Activated CD4-positive, alpha-beta memory T cell treated with anti-CD3 and anti-CD28 coated beads, Interleukin-2, amount 10 ng/mL, durations not matched to agents 7 days and 5 days (primary cell): ENCODE measurements at regions not wholly inside any gene's neighbourhood (a gene's known extent, or its start where the extent isn't known, plus 50 kb on each side); places are given as distances from the start of the nearest gene placed in this dataset.

Experiments
- CTCF ChIA-PET: fragments of 350-600 bp; sonication (Branson Sonifier 250); formaldehyde crosslinking; loops from one replicate; lab custom pipeline; 2021; ENCODE audit warnings: antibody characterized with exemption, inconsistent platforms; lab: Charles Lee
- POLR2A ChIA-PET: fragments of 350-600 bp; sonication (Branson Sonifier 250); formaldehyde crosslinking; loops from one replicate; lab custom pipeline; 2021; ENCODE audit warnings: antibody characterized with exemption; lab: Charles Lee
- DNase-seq: peaks from one replicate; pipeline ENCODE4 v3.0.0-alpha.2; 2020
- H3K27ac Mint-ChIP-seq: one replicate; pipeline ENCODE4 v1.8.0; 2021; ENCODE audit warnings: mild to moderate bottlenecking, mixed read lengths
- H3K27me3 Mint-ChIP-seq: one replicate; pipeline ENCODE4 v1.8.0; 2021; ENCODE audit warnings: mixed read lengths
- H3K36me3 Mint-ChIP-seq: one replicate; pipeline ENCODE4 v1.8.0; 2021; ENCODE audit warnings: low read depth, mixed read lengths
- H3K4me1 Mint-ChIP-seq: one replicate; pipeline ENCODE4 v1.8.0; 2021; ENCODE audit warnings: mixed read lengths
- H3K4me3 Mint-ChIP-seq: one replicate; pipeline ENCODE4 v1.8.0; 2021; ENCODE audit warnings: mild to moderate bottlenecking, mixed read lengths
- H3K9me3 Mint-ChIP-seq: one replicate; pipeline ENCODE4 v1.8.0; 2021; ENCODE audit warnings: mixed read lengths

DNA sequence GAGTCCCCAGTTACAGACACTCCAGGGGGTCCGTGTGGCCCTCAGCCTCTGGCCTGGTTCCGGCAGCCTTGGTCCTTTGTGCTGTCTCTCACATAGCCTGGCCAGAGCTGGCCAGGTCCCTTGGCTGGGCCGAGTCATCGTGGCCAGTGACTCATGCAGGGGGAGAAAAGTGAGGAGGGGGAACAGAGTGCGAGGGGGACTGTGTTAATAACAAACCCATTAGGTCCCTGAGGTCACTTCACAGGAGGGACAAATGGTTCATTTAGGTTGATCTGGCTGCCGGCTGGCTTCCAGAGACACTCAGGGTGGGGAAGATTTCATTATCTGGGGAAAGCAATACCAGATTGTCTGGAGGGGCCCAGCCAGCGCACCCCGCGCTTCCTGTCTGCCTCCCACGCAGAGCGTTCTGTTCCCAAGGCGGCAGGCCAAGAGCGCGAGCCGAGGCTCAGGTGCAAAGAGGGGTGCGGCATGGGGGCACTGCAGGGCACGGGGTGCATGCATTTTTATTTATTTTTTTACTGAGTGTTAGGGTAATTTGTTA is 223.1 kb downstream of the SEC14L1 start:
- Mint-ChIP-seq H3K36me3 (no peaks in the 10 kb centered on the region), H3K9me3 (no peaks in the 10 kb centered on the region), H3K4me3 (no peak overlapping the region), H3K4me1 (peaks cover 36% of the 10 kb centered on the region), H3K27me3 (peaks cover 20% of the 10 kb centered on the region), H3K27ac (no peak overlapping the region)
- no peak for DNase-seq
- ChIA-PET CTCF (no interaction called here), POLR2A (interaction anchor here (1.6 kb wide), 1 partner anchor 27 kb away, joined by 6 read pairs; no protein-coding TSS in a partner anchor)

DNA sequence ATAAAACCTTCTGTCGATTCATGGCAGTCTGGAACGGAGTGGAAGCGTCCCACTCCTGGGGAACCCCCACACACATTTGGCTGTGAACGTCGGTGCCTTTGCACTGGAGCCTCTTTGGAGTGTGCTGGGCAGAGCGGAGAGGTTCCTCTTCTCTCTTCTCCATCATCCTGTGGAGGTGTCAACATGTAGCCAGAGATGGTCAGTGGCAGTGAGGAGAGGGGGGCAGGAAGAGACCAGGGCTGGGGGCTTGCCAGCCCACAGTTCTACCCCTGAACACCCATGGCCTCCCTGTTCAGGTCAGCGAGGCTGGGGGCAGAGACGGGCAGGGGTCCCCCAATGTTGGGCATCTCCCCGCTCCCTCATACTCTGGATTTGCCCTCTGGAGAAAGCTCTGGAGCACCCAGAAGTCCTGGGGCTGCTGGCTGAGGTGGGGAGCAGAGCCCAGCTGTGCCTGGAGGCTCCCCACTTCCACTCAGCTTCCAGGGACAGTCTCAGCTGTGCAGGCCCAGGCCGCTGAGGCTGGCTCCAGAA is 223.7 kb downstream of the SEC14L1 start:
- H3K4me3 Mint-ChIP-seq: no peak overlapping the region
- H3K27me3 Mint-ChIP-seq: peaks cover 20% of the 10 kb centered on the region
- no peaks in the 10 kb centered on the region for H3K9me3 Mint-ChIP-seq
- H3K4me1 Mint-ChIP-seq: peaks cover 36% of the 10 kb centered on the region
- DNase-seq: no peak
- POLR2A ChIA-PET: no interaction called here
- H3K27ac Mint-ChIP-seq: no peak overlapping the region
- H3K36me3 Mint-ChIP-seq: no peaks in the 10 kb centered on the region
- CTCF ChIA-PET: no interaction called here

DNA sequence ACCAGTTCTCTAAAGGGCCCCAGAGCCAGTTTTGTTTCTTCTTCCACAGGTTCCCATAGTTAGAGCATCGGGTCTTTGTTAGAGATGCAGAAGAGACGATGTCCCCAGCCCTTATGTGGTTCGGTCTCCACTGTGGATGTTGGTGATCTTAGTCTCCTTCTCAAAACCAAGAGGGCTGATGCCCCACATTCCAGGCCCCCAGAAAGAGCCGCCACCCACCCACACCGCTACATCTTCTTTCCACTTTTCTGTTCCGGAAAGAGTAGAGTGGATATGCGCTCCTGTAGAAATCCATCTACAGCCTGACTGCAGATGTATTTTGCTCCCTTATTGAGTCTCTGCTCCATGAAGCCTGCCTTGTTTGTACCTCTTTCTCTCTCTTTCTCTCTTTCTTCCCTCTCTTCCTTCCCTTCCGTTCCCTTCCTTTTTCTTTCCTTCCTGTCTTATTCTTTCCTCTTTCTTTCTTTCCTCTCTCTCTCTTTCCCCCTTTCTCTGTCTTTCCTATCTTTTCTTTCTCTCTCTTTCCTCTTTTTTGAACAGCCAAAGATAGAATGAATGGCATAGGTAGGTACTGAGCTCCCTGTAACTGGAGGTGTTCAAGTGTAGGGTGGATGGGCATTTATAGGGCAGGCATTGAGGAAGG is 224.3 kb downstream of the SEC14L1 start:
- ChIA-PET POLR2A (no interaction called here), CTCF (no interaction called here)
- H3K27me3 Mint-ChIP-seq: peaks cover 20% of the 10 kb centered on the region
- H3K27ac Mint-ChIP-seq: no peak overlapping the region
- H3K4me3 Mint-ChIP-seq: no peak overlapping the region
- no peaks in the 10 kb centered on the region for H3K36me3 Mint-ChIP-seq
- peaks cover 36% of the 10 kb centered on the region for H3K4me1 Mint-ChIP-seq
- DNase-seq: no peak
- no peaks in the 10 kb centered on the region for H3K9me3 Mint-ChIP-seq

DNA sequence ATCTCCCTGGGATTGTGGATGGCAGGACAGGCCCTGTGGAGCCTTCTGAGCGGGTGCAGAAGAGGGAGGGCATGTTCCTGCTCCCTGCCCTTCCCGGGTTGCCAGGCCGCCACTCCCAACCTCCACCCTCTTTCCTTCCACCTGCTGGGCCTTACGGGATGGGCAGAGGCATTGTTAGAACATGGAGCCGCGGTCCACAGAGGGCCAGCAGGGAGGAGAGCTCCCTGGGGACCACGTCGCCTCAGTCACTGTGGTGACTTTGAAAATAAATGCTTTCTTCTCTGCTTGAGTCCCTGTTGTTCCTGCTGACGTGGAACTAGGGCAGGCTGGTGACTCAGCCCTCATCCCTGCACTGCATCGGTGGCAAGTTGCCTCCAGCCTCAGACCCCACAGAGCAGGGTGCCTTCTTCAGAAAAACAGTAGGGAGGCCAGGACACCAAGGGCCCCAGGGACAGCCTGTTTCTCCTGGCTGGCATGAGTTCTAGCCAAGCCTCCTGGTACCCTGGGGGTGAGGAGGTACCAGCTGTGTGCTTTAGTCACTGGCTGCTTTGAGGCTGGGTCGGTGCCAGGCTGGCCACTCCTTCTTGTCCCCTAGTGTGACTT is 224.9 kb downstream of the SEC14L1 start:
- peaks cover 20% of the 10 kb centered on the region for H3K27me3 Mint-ChIP-seq
- H3K4me3 Mint-ChIP-seq: no peak overlapping the region
- no peak overlapping the region for H3K27ac Mint-ChIP-seq
- no peaks in the 10 kb centered on the region for H3K9me3 Mint-ChIP-seq
- POLR2A ChIA-PET: interaction anchor here (2.7 kb wide), 1 partner anchor 8 kb away, joined by 9 read pairs; no protein-coding TSS in a partner anchor
- DNase-seq: no peak
- CTCF ChIA-PET: interaction anchor here (1.0 kb wide), 1 partner anchor 35 kb away, joined by 5 read pairs; no protein-coding TSS in a partner anchor
- H3K4me1 Mint-ChIP-seq: peaks cover 41% of the 10 kb centered on the region
- no peaks in the 10 kb centered on the region for H3K36me3 Mint-ChIP-seq

DNA sequence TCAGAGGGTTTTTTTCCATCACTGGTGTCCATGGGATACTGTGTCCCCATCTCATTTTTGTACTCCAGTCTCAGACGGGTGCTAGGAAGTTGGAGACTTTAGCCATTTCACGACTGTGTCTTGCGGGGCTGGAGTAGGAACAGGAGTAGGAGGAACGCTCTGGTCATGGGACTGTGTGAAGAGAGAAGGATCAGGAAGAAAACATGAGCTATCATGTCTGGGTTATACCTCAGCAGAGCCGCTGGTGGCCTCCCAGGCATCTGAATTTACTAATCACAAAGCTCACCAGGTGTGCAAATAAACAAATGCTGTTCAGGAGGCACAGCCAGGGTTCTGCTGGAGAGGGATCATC is 225.4 kb downstream of the SEC14L1 start:
- H3K27me3 Mint-ChIP-seq: peaks cover 20% of the 10 kb centered on the region
- H3K27ac Mint-ChIP-seq: no peak overlapping the region
- H3K9me3 Mint-ChIP-seq: no peaks in the 10 kb centered on the region
- no peaks in the 10 kb centered on the region for H3K36me3 Mint-ChIP-seq
- peaks cover 46% of the 10 kb centered on the region for H3K4me1 Mint-ChIP-seq
- no peak overlapping the region for H3K4me3 Mint-ChIP-seq
- CTCF ChIA-PET: interaction anchor here (1.0 kb wide), 1 partner anchor 34 kb away, joined by 5 read pairs; no protein-coding TSS in a partner anchor
- POLR2A ChIA-PET: interaction anchor here (2.7 kb wide), 1 partner anchor 8 kb away, joined by 9 read pairs; no protein-coding TSS in a partner anchor
- DNase-seq: no peak

DNA sequence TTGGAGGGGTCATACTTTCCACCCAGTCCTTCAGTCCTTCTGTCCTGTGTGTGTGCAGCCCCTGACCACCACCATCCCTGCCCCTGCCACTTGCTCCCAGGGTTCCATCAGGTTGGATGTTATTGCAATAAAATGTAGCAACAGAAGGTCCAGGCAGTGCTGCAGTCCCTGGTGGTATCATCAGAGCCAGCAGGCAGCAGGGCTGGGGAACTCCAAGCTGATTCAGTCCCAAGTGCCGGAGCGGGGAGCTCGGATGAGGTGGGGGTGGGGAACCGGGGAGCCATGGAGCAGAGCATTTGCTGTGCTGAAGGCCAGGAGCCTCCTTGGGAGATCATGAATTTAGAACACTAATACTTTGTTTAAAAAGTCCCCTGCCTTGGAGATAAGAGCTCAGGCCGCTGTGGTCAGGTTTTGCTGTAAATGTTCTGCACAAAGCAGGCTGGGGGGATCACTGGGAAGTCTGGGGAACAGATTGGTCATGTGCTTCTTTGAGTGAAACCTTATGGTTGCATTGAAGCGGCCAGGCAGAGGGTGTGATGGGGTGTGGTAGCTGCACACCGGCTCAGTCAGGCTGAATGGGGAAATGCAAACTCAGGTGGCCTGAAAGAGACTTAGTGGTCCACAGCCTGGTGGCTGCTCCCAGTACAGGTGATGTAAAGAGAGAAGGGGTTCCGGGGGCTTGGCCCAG is 225.9 kb downstream of the SEC14L1 start:
- no peak for DNase-seq
- Mint-ChIP-seq H3K9me3 (no peaks in the 10 kb centered on the region), H3K36me3 (no peaks in the 10 kb centered on the region), H3K4me1 (peaks cover 51% of the 10 kb centered on the region), H3K27ac (no peak overlapping the region), H3K4me3 (no peak overlapping the region), H3K27me3 (peaks cover 20% of the 10 kb centered on the region)
- ChIA-PET CTCF (interaction anchor here (1.0 kb wide), 1 partner anchor 34 kb away, joined by 5 read pairs; no protein-coding TSS in a partner anchor), POLR2A (interaction anchor here (1.2 to 2.7 kb wide), 2 partner anchors 9 to 10 kb away, joined by 3 to 9 read pairs; no protein-coding TSS in a partner anchor)

DNA sequence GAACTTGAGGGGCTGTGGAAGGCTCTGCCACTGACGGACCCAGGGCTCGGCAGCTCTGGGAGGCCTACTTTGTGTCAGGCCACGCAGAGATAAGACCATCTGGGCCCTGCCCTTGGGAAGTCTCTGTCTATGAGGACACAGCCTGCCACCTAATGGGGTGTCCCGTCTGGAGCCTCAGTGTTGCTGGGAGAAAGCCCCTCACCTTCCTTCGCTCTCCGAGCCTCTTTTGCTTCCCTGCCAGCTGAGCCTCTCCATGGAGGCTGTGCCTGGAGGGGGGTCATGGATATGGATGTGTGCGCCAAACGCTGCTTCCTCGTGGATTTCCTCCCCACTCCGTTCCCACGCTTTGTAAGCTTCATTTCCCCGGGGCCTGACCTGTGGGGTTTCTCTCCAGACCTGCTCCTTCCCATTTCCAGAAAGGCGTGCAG is 228.8 kb downstream of the SEC14L1 start:
- ChIA-PET CTCF (no interaction called here), POLR2A (interaction anchor here (0.9 to 1.5 kb wide), 2 partner anchors 9 to 21 kb away, joined by 3 to 4 read pairs; no protein-coding TSS in a partner anchor)
- H3K36me3 Mint-ChIP-seq: peaks cover 5% of the 10 kb centered on the region
- DNase-seq: no peak
- H3K27ac Mint-ChIP-seq: no peak overlapping the region
- H3K4me3 Mint-ChIP-seq: no peak overlapping the region
- H3K4me1 Mint-ChIP-seq: peaks cover 47% of the 10 kb centered on the region
- no peaks in the 10 kb centered on the region for H3K9me3 Mint-ChIP-seq
- H3K27me3 Mint-ChIP-seq: peaks cover 13% of the 10 kb centered on the region

DNA sequence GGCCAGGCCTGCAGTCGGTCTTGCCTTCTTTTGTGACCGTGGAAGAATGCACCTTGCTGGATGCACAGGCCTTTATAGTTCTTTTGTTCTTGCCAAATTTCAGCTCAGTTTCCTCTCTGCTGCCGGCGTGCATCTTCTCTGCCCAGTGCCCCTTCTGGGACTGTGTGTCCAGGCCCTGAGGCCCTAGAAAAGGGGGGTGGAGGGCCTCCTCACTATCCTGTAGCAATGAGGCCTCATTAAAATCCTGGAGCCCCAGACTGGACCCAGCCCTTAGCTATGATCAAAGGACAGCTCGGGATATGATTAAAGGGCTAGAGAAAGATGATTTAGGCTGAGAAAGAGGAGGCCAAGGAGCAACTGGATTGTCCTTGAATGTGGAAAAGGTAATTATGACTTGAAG is 229.8 kb downstream of the SEC14L1 start:
- ChIA-PET CTCF (interaction anchor here (0.8 to 2.4 kb wide), 2 partner anchors 9 to 59 kb away, joined by 3 to 5 read pairs; no protein-coding TSS in a partner anchor), POLR2A (interaction anchor here (1.0 kb wide), 1 partner anchor 38 kb away, joined by 3 read pairs; no protein-coding TSS in a partner anchor)
- H3K27ac Mint-ChIP-seq: no peak overlapping the region
- H3K36me3 Mint-ChIP-seq: peaks cover 15% of the 10 kb centered on the region
- no peaks in the 10 kb centered on the region for H3K9me3 Mint-ChIP-seq
- H3K4me3 Mint-ChIP-seq: no peak overlapping the region
- H3K4me1 Mint-ChIP-seq: peaks cover 46% of the 10 kb centered on the region
- peaks cover 3% of the 10 kb centered on the region for H3K27me3 Mint-ChIP-seq
- DNase-seq: no peak

DNA sequence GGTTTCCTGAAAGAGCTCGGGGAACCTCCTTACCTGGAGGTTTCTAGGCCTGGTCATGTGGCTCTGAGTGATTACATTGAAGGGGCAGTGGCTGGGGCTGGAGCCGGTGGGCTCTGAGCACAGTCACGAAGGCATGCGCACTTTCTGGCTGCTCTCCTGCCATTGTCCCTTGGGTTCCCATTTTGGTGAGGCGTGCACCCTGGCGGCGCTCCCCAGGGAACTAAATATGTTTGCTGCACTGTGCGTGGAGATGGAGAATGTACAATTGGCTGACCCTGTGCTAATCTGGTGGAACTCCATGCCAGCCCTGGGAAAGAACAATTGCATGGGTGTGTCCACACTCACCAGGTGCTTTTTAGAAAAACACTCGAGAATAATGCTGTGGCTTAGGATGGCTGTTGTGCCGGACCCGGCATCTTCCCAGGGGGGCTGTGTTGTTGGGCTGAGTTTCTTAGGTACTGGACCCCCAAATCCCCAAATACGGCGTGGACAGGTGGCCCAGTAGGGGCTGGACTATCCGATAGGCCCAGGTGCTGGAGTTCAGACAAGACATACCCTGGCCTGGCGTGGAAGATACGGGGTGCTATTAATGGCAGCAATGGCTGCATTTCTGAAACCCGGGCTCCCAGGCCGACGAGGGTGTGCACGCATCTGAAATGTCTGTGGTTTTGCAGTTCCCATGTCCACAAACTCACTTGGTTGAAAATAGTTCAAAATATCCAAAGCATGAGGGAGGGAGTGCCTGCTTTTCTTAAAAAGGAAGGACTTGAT is 230.5 kb downstream of the SEC14L1 start:
- CTCF ChIA-PET: interaction anchor here (0.8 to 2.4 kb wide), 2 partner anchors 10 to 59 kb away, joined by 3 to 5 read pairs; no protein-coding TSS in a partner anchor
- DNase-seq: no peak
- Mint-ChIP-seq H3K4me1 (peaks cover 46% of the 10 kb centered on the region), H3K27me3 (peaks cover 3% of the 10 kb centered on the region), H3K4me3 (peak overlapping the region; percentile 74), H3K27ac (peak overlapping the region; percentile 37), H3K36me3 (peaks cover 23% of the 10 kb centered on the region), H3K9me3 (no peaks in the 10 kb centered on the region)
- POLR2A ChIA-PET: interaction anchor here (1.0 kb wide), 1 partner anchor 39 kb away, joined by 3 read pairs; no protein-coding TSS in a partner anchor

DNA sequence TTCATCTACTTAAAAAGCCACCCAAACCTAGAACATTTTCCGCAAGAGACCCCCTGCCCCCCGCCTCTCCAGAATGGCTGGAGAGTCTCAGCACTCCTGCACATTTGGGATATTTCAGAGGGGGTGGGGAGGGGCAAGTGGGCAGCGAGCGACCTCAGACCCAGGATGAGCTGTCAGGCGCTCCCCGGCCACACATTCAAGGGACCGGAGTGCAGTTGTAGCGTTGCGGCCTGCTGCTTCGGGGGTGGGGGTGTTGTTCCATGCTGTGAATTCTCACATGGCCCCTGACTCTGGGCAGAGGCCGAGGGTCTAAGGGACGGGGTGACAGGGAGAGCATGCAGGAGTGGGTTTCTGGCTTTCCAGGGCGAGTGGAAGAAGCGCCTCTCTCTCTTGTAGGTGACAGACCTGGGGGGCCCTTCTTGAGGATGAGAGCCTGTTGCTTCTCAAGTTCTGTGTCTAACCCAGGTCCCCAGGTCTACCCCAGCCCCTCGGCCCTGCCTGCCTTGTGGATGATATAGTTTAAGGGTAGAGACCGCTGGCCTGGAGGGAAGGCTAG is 231.2 kb downstream of the SEC14L1 start:
- Mint-ChIP-seq H3K4me3 (peak overlapping the region; percentile 74), H3K27ac (peak overlapping the region; percentile 82), H3K27me3 (peaks cover 3% of the 10 kb centered on the region), H3K9me3 (no peaks in the 10 kb centered on the region), H3K36me3 (peaks cover 28% of the 10 kb centered on the region), H3K4me1 (peaks cover 47% of the 10 kb centered on the region)
- no peak for DNase-seq
- ChIA-PET POLR2A (interaction anchor here (0.7 to 1.9 kb wide), 4 partner anchors 29 to 40 kb away, joined by 4 to 12 read pairs (median 4); no protein-coding TSS in a partner anchor), CTCF (interaction anchor here (0.7 to 2.4 kb wide), 3 partner anchors 29 to 58 kb away, joined by 3 to 6 read pairs (median 5); no protein-coding TSS in a partner anchor)

DNA sequence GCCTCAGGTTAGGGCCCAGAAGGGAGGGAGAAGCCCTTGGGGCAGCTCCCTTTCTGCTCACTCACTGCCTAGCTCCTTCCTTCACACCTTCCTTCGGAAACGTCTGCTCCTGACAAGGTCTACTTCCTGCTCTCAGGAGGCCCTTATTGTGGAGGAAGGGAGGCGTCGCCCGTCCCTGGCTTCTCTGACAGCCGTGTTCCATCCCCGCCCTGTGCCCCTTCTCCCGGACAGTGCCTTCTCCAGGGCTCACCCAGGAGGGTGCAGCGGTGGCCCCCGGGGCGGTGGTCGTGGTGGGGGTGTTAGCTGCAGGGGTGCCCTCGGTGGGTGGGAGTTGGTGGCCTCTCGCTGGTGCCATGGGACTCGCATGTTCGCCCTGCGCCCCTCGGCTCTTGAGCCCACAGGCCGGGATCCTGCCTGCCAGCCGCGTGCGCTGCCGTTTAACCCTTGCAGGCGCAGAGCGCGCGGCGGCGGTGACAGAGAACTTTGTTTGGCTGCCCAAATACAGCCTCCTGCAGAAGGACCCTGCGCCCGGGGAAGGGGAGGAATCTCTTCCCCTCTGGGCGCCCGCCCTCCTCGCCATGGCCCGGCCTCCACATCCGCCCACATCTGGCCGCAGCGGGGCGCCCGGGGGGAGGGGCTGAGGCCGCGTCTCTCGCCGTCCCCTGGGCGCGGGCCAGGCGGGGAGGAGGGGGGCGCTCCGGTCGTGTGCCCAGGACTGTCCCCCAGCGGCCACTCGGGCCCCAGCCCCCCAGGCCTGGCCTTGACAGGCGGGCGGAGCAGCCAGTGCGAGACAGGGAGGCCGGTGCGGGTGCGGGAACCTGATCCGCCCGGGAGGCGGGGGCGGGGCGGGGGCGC is 231.9 kb downstream of the SEC14L1 start:
- Mint-ChIP-seq H3K27ac (peak overlapping the region; percentile 82), H3K9me3 (no peaks in the 10 kb centered on the region), H3K4me3 (peak overlapping the region; percentile 74), H3K27me3 (peaks cover 3% of the 10 kb centered on the region), H3K4me1 (peaks cover 51% of the 10 kb centered on the region), H3K36me3 (peaks cover 31% of the 10 kb centered on the region)
- peak; percentile 81 for DNase-seq
- ChIA-PET CTCF (interaction anchor here (0.7 to 2.4 kb wide), 3 partner anchors 28 to 57 kb away, joined by 3 to 6 read pairs (median 5); no protein-coding TSS in a partner anchor), POLR2A (interaction anchor here (0.7 to 6.5 kb wide), 7 partner anchors 14 to 41 kb away, joined by 3 to 120 read pairs (median 4); no protein-coding TSS in a partner anchor)
